HG02840 (cell line): ENCODE measurements at regions not wholly inside any gene's neighbourhood (a gene's known extent, or its start where the extent isn't known, plus 50 kb on each side); places are given as distances from the start of the nearest gene placed in this dataset.

Source experiments
- ATAC-seq: cut with Tn5 transposase; IDR thresholded peaks from one replicate; pipeline ENCODE4 v1.9.1; 2021; ENCODE audit warnings: mild to moderate bottlenecking, moderate library complexity, moderate number of reproducible peaks; ENCODE audit not compliant: unreplicated experiment, low FRiP score

DNA sequence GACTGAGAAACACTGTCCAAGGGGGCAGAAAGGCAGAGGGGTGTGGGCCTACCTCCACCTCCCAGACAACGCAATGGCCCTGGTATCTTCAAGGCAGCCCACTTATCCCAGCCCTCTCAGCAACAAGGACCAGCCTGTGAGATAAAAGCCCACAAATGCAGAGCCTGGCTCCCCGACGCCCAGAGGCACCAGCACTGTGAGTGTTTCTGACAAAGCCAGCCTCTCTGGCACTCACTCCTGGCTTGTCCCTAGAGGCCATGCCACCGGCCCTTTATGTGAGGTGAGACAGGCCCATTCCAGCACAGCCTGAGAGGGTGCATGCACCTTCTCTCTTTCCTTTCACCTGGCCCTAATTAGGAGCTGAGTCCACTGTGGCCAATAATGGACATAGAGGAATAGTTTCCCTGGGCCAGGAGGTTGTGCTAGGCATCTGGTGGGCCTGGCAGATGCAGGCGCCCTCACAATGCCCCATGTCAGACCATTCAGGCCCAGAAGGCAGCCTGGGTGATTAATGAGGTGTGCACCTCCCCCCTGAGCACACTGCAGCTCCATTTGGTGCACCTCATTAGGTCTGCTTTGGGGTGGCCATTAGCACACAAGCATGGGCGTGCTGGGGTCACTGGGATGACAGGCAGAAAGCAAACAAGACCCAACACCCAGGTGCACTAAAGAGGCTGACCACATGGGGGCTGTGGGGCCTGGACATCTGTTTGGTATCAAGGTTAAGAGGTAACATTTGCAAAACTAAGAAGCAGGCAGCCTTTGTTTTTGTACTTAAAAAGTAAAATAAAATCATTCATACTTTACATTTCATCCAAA, 176.0 kb downstream of the MED10 start:
- no peak for ATAC-seq

DNA sequence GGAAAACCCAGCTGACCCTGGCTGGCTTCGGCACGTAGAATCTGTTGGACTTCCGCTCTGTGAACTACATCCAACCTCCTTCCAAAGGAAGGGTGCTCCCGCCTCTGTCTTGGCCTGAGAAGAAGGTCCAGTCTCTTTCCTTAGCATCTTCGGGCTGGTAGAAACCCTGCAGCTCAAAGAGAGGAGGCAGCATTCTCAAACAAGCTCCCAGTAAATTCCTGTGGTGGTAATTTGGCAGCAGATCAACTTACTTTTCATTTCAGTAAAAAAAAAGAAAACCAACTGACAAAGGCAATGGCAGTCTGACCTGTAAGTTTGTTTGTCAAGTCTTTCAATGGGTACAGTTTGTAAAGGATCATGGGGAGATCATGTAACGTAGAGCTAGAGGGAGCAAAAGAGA, 176.7 kb downstream of the MED10 start:
- no peak for ATAC-seq

DNA sequence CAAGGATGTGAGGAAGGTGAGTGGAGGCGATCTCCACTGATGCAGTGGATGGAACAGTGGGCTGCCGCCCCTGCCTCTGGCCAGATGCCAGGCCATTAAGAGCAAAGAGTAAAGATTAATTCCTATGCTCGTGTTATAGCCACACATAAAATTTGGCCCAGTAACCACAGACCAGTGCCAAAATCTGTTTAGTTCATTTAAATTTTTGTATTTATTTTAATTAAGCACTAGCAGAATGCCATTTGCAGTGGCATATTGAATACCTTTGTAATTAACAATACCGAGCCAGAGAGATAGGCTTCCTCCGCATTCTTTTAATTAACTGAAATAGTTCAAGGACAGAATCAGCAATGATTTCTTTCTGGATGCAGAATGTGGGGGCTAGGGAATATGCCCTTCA, 179.8 kb downstream of the MED10 start:
- ATAC-seq = no peak

DNA sequence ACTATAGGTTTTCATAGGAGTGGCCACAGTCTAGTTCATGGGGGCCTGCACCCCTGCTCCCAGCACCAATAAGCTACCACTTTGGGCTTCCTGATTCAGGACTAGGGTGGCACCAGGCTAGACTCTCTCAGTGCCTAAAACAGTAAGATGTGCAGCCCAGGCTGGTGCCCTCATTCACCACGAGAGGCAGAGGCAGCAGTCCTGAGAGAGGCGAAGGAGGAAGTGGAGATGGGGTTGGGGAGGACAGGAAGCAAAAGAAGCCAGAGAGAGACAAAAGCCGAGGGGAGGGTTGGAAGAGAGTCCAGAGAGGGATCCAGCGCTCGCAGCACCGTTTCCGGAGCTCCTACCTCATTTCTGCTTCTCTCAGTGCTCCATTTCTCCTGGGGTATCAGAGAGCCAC, 180.9 kb downstream of the MED10 start:
- no peak for ATAC-seq

DNA sequence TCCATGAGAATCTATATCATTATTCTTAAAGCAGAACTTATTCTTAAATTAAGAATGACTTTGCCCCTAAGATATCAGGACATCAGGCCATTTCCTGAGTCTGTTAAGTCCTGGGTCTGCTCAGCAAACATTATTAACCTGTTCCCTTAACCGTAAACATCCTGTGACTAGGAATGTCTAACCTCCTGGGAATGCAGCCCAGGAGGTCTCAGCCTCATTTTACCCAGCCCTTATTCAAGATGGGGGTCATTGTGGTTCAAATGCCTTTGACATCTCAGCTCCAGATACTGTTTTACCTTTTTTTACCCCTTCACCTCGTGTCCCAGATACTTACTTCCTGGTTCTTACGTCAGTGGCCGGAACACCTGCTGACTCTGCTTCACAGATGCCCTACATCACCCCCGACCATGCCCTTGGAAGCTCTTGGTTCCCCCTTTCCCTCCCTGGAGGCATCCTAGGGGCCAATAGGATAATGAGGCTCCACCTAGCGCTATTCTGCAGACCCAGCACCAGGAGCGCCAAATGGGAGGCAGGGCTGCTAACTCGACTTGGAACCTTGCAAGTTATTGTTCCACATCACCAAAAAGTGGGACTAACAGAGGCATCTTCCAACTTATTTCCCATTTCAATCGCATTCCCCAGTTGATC, 182.5 kb downstream of the MED10 start:
- ATAC-seq = no peak

DNA sequence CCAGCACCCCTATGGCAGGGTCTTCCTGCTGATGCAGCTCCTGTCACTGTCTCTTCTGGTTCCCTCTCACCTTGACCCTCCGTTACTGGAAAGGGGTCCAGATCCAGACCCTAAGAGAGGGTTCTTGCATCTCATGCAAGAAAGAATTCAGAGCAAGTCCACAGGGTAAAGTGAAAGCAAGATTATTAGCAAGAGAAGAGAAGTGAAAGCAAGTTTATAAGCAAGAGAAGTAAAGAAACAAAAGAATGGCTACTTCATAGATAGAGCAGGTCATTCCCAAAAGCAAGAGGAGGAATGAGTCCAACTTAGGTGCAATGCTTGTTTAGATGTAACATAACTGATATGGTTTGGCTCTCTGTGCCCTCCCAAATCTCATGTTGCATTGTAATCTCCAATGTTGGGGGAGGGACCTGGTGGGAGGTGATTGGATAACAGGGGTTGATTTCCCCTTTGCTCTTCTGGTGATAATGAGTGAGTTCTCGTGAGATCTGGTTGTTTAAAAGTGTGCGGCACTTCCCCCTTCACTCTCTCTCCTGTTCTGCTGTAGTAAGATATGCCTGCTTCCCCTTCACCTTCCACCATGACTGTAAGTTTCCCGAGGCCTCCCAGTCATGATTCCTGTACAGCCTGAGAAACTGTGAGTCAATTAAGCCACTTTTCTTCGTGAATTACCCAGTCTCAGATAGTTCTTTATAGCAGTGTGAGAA, 183.3 kb downstream of the MED10 start:
- no peak for ATAC-seq

DNA sequence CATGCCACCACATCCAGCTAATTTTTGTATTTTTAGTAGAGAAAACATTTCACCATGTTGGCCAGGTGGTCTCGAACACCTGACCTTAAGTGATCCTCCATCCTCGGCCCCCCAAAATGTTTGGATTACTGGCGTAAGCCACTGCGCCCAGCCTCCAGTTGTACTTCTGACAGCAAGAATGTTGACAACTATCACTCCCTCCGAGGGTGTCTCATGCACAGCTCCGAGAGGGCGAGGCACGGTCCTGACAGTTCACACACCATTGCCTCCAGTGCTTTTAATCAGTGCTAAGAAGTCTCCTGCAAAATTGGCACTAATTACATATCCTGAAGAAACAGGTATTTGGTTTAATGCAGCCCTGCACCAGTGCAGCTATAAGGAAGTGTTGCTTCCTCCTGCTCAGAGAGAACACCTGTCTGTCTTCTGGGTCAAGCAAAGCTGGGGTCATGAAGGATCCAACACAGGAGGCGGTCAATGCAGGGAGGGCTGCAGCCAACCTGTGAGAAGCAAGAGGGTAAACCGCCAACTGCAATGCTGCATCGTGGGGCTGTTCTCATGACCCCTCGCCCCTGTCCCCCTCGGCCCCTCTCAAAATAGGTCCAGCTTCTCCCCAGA, 184.0 kb downstream of the MED10 start:
- ATAC-seq = no peak

DNA sequence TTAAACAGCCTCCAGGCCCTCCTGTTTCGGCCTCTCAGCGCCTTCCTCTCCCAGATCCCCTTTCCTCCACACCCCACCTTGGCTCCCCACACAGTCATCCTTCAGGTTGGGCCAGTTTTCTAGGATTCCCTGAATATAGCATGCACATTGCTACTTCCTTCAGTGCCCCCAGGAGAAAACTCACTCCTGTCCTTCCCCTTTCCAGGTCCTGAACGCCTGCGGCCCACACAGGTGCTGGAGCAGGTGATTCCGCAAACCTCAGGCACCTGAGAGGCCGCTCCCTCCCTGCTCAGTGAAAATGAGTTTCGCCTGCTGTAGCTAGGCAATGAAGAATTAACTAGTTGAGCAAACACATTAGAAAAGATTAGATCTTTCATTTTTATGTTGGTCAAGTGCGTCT, 185.0 kb downstream of the MED10 start:
- ATAC-seq = no peak

DNA sequence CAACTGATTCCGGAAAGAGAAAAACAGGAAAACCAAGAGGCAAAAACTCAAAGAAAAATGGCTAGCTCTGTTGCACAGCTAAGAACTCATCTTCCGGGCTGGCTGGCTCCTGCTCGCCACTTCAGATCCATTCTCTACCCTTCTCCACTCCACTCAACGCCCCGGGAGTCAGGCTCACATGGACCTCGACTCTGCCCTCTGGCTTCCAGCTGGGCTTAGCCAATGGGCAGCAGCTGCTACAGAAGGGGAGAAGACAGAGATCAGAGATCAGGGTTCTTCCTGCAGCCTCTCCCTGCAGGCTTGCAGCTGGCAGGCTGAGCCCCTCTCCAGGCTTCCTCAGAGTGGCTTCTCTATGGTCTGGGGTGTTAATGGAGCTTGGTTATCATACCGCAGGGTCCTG, 187.5 kb downstream of the MED10 start:
- ATAC-seq = no peak

DNA sequence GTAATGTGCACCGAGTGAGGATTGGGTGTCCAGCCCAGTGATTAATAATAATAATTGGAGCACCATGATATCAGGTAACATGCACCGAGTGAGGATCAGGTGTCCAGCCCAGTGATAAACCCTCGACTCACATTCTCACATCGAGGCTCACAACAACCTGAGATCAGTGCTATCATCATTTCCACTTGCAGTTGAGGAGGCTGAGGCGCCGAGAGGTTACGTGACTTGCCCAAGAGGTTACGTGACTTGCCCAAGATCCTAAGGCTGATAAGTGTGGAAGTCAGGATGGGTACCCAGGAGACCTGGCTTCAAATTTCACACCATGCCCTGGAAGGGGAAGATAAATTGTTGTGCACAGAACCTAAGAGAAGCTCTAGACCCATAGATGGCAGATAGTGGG, 189.4 kb downstream of the MED10 start:
- no peak for ATAC-seq

DNA sequence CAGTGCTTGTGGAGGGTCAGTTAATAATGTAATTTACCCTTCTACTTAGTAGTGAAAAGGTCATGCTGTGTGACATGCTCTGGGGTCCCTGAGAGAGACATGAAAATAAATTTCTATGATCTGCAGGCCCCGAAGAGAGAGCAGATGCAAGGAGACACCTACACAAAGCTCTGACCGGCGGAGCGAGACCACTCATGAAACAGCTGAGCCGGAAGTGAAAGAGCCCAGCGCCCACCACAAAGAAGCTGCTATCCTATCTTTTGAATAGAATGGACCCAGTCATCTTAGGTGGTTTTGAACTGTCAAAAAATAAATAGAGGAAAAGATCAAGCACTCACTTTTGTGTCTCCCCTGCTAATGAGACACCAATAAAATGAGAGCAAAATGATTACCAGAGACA, 190.0 kb downstream of the MED10 start:
- ATAC-seq = peak; percentile 92

DNA sequence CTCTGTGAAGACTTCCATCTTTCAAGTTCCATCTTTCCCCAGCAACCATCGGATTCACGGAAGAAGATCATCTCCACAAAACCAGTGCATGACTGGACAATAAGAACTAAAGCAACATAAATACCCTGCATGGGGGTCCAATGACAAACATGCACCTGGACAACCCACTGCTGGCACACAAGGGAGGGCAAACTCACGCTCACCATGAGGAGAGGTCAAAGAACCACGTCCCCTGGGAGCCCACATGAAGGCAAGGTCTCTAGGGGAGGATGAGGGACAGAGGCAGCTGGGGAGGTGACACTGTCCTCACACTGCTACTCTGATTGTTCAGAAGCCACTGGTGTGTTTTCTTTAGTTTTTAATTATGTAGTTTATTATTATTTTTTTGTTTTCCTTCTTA, 190.8 kb downstream of the MED10 start:
- no peak for ATAC-seq

DNA sequence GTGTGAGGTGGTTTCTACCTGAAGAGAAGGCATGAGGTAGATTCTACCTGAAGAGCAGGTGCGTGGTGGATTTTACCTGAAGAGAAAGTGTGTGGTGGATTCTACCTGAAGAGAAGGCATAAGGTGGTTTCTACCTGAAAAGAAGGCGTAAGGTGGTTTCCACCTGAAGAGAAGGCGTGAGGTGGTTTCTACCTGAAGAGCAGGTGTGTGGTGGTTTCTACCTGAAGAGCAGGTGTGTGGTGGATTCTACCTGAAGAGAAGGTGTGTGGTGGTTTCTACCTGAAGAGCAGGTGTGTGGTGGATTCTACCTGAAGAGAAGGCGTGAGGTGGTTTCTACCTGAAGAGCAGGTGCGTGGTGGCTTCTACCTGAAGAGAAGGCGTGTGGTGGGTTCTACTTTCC, 192.8 kb downstream of the MED10 start:
- no peak for ATAC-seq

DNA sequence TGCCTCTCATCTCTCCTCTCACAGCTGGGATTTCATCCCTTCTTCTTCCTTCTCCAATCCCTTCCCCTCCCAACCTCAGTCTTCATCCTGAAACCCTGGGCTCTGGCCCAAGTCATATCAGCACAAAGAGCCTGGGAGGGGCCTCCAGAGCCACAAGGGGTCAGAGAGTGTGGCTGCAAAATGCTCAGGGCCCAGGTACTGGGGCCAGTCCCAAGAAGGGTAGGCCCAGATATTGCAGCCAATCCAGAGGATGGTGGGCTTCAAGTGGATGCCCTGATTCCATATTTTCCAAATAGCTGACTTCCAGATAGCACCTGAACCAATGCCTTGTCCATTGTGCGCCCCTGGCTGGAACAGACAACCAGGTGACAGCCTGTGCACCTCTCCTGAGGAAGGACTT, 193.9 kb downstream of the MED10 start:
- no peak for ATAC-seq

DNA sequence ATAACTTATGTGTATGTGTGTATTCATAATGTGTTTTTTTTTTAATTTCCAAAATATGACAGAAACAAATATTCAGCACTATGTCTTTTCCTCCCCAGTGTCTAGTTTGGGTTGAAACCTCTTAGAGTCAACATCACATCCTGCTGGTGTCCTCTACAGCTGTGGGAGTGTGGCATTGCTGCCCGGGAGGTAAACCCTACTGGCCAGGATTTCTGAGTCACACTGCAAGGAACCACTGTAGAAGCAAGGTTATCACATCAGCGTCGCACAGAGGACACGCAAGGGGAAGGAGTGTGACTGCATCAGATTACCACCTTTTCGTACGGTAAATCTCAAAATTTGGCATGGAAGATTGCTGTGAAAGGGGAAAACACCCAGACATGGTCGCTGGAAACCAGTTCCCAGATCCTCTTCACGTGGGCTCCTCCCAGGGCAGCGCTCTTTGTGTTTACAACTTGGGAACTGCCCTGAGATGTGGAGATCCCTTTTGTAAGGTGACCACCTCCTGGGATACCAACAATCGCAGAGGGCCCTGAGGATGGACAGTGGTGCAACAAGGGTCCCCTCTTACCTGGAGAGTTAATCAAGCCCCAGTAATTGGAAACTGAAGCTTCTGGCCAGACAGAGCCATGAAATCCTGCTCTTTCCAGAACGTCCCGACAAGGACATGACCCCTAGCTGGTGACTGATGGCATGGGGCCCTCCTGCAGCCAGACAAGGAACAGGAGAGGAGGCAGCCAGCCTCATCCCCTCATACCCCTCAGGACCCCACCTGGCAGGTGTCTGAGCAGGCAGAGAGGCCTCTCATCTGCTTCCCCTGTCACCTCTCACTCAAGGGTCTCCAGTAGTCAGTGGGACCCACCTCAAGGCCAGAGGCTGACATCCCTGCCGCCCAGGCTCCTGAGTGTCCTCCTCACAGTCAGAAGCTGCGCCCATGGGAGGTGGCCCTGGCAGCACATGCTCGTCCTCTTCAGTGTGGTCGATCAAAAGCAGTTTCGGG, 194.7 kb downstream of the MED10 start:
- ATAC-seq = no peak

DNA sequence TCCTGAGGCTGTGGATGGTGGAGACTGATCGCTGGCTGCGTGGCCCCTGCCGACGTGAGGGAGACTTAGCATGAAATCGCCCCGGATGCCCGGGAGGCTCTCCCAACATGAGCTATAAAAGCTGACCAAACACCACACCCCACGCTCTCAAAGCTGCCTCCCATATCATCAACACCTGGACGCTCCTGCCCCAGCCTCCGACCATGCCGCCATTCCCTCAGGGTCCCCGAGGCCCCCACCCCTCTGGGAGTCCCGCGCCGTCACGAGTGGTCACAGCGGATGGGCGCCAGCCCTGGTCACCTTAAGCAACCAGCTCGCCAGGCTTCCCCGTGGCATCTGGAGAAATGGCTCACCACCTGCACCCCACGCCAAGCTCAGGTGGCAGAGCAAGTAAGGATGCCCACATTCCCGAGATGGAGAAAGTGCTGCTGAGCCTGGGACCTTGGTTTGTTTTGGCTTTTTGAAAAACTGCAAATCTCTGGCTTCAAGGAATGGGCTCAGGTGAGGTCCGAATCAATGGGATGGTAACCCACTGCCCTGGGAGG, 196.0 kb downstream of the MED10 start:
- no peak for ATAC-seq

DNA sequence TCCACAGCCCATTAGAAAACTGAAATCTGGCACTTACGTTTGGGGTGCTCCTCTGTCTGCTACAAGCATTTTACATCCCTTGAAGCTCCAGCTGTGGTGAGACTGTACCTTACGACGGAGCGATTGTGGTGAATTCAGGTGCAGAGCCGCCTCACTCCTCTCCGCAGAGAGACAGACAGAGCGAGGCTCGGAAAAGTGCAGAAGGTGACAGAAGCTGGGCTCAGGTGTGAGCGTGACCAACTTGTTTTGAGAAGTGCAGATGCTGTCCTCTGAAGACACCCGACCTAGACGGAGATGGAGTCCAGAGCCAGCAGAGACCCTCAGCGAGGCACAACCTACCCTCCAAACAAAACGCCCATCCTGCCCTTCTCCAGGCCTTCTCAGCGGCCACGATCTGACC, 196.5 kb downstream of the MED10 start:
- no peak for ATAC-seq

DNA sequence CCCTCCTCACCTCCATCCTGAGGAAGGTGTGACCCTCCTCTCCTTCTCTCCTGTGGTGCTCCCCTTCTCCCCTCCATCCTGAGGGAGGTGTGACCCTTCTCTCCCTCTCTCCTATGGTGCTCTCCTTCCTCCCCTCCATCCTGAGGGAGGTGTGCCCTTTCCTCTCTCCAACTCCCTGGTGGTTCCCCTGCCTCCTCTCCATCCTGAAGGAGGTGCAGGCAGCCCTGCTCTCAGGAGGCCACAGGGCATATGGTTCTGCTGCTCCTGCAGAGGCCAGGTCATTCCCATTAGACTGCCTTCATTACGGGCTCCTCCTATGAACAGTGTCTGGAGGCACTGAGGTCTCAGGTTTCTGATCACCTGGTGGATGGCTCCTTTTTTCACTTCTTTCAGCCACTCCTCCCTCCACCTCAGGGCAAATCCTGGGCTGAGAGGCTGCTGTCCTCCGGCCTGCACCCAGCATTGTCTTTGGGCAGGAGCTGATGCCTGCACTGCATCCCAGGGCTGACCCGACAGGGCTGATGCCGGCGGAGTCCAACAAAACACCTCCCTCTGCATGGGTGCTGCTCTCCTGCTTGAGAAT, 197.1 kb downstream of the MED10 start:
- ATAC-seq = no peak

DNA sequence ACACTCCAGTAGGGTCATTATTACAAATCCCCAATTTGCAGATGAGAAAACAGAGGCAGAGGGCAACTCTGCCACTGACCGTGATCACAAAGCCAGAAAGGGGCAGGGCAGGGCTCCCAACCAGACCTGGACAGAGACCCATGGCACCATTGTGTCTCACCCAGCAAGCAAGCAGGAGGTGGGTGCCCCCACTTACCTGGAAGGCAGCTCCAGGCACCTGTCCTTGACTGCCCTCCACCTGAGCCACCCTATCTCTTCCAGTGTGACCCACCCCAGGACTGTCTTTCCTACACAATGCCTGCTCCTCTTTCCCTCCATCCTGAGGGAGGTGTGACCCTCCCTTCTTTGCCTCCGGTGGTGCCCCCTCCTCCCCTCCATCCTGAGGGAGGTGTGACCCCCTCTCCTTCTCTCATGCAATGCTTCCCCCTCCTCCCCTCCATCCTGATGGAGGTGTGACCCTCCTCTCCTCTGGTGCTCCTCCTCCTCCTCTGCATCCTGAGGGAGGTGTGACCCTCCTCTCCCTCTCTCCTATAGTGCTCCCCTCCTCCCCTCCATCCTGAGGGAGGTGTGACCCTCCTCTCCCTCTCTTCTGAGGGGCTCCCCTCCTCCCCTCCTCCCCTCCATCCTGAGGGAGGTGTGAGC, 198.0 kb downstream of the MED10 start:
- no peak for ATAC-seq
